ENCODE measurements at regions not wholly inside any gene's neighbourhood (a gene's known extent, or its start where the extent isn't known, plus 50 kb on each side); places are given as distances from the start of the nearest gene placed in this dataset.
"Not testable (repeated sequence)": the region's sequence is repeated elsewhere in the genome, so short reads cannot be mapped to it uniquely, and the experiment has no call there.

- Histone ChIP-seq H3K79me2 (ENCODE audit: insufficient read depth, low read length) (no peaks in the 10 kb centered on the region), H3K14ac (ENCODE audit: insufficient read depth, low read length) (no peak overlapping the region)
- H3K27ac Mint-ChIP-seq, result no peak overlapping the region; a peak in 2 of 7 replicates
Observed at GRCh38 chr20:12849225-12849910, 159.4 kb upstream of the SPTLC3 start.

GRCh38 chr20:12857643-12858042 is 151.1 kb upstream of the SPTLC3 start:
- not testable (repeated sequence) for H2BK5ac ChIP-seq (ENCODE audit: insufficient read length, low read length); H2BK15ac ChIP-seq (ENCODE audit: low read depth, low read length); H3K56ac ChIP-seq (ENCODE audit: insufficient read length, low read depth, low read length); H3K4ac ChIP-seq (ENCODE audit: low read depth, low read length); H3K27ac Mint-ChIP-seq; H3K4me3 Mint-ChIP-seq; H3K9me3 ChIP-seq (ENCODE audit: control insufficient read depth, low read depth, low read length); H3K27me3 ChIP-seq (ENCODE audit: insufficient read depth, low read length); H3K79me1 ChIP-seq (ENCODE audit: insufficient read depth, low read depth, low read length, poor library complexity, severe bottlenecking); H4K5ac ChIP-seq (ENCODE audit: insufficient read length, low read depth, low read length); H3T11ph ChIP-seq (ENCODE audit: low read length); H4K20me1 ChIP-seq (ENCODE audit: control insufficient read depth, insufficient read depth, insufficient read length); H4K91ac ChIP-seq (ENCODE audit: insufficient read length, low read depth, low read length); H3K4me1 ChIP-seq (ENCODE audit: insufficient read depth, low read length); H3K9ac ChIP-seq (ENCODE audit: extremely low read depth, insufficient read length, low read length); H4K8ac ChIP-seq (replicated peaks; ENCODE audit: insufficient read length, low read depth, low read length); H3K14ac ChIP-seq (ENCODE audit: insufficient read depth, low read length); H3K23me2 ChIP-seq (ENCODE audit: insufficient read length, low read depth, low read length, poor library complexity, severe bottlenecking); H2BK120ac ChIP-seq (ENCODE audit: low read depth, low read length, poor library complexity, severe bottlenecking); H2BK20ac ChIP-seq (ENCODE audit: low read depth, low read length, poor library complexity, severe bottlenecking); H3K23ac ChIP-seq (ENCODE audit: insufficient read length, low read depth, low read length); H3K4me2 ChIP-seq (ENCODE audit: insufficient read depth, insufficient read length, low read length); H3K27ac ChIP-seq (ENCODE audit: insufficient read length, low read depth, low read length); H2AFZ ChIP-seq (ENCODE audit: low read length); H2BK12ac ChIP-seq (ENCODE audit: insufficient read length, low read depth, low read length); DNase-seq; H3K4me1 Mint-ChIP-seq; H3K18ac ChIP-seq (ENCODE audit: insufficient read length, low read depth, low read length); H3K79me2 ChIP-seq (ENCODE audit: insufficient read depth, low read length); H2AK5ac ChIP-seq (ENCODE audit: insufficient read length, low read length); H3K27me3 Mint-ChIP-seq (ENCODE audit: low read depth)
- no CpG with 5 or more reads among the region's 9 CpGs for WGBS (ENCODE audit: extremely low coverage, insufficient read length, low lambda C conversion rate)
- Mint-ChIP-seq H3K36me3 (ENCODE audit: insufficient read depth in 1 of 3, low read depth in 3 of 3) (peaks cover 4 to 15% (median 7%) of the 10 kb centered on the region in 3 experiments; a peak in 4 of 7 replicates), H3K9me3 (peaks cover 23 to 25% of the 10 kb centered on the region in 2 experiments; a peak in 4 of 5 replicates)

More at GRCh38 chr20:12849225-12849910, 159.4 kb upstream of the SPTLC3 start:
- no peak overlapping the region for H3T11ph ChIP-seq (ENCODE audit: low read length)
- no peaks in the 10 kb centered on the region for H3K36me3 Mint-ChIP-seq (ENCODE audit: insufficient read depth in 1 of 3, low read depth in 3 of 3)
- no peak overlapping the region for H2BK12ac ChIP-seq (ENCODE audit: insufficient read length, low read depth, low read length)
- no peak for TF ChIP-seq CTCF (conservative IDR thresholded peaks at IDR 0.05)
- no peaks in the 10 kb centered on the region for H3K9me3 Mint-ChIP-seq
- H2BK5ac ChIP-seq (ENCODE audit: insufficient read length, low read length), result no peak overlapping the region
- H3K4me2 ChIP-seq (ENCODE audit: insufficient read depth, insufficient read length, low read length), result no peak overlapping the region
- H3K9me3 ChIP-seq (ENCODE audit: control insufficient read depth, low read depth, low read length), result no peaks in the 10 kb centered on the region
- no peak overlapping the region for H3K4me3 Mint-ChIP-seq
- peaks cover 4 to 6% of the 10 kb centered on the region in 2 experiments for H3K4me1 Mint-ChIP-seq
- H2BK20ac ChIP-seq (ENCODE audit: low read depth, low read length, poor library complexity, severe bottlenecking), result no peak overlapping the region
- H3K18ac ChIP-seq (ENCODE audit: insufficient read length, low read depth, low read length), result no peak overlapping the region
- no peaks in the 10 kb centered on the region for H3K27me3 ChIP-seq (ENCODE audit: insufficient read depth, low read length)
- no peaks in the 10 kb centered on the region for H3K23me2 ChIP-seq (ENCODE audit: insufficient read length, low read depth, low read length, poor library complexity, severe bottlenecking)
- no peaks in the 10 kb centered on the region for H4K20me1 ChIP-seq (ENCODE audit: control insufficient read depth, insufficient read depth, insufficient read length)
- H3K56ac ChIP-seq (ENCODE audit: insufficient read length, low read depth, low read length), result no peak overlapping the region
- no CpG with 5 or more reads among the region's 9 CpGs for WGBS (ENCODE audit: extremely low coverage, insufficient read length, low lambda C conversion rate)
- no peak overlapping the region for H2BK15ac ChIP-seq (ENCODE audit: low read depth, low read length)
- H2AFZ ChIP-seq (ENCODE audit: low read length), result no peak overlapping the region
- no peak overlapping the region for H2BK120ac ChIP-seq (ENCODE audit: low read depth, low read length, poor library complexity, severe bottlenecking)
- no peak overlapping the region for H3K23ac ChIP-seq (ENCODE audit: insufficient read length, low read depth, low read length)
- H4K8ac ChIP-seq (replicated peaks; ENCODE audit: insufficient read length, low read depth, low read length), result no peak overlapping the region
- H4K91ac ChIP-seq (ENCODE audit: insufficient read length, low read depth, low read length), result no peak overlapping the region
- H4K5ac ChIP-seq (ENCODE audit: insufficient read length, low read depth, low read length), result no peak overlapping the region
- H3K9ac ChIP-seq (ENCODE audit: extremely low read depth, insufficient read length, low read length), result no peak overlapping the region
- no peak overlapping the region for H3K27ac ChIP-seq (ENCODE audit: insufficient read length, low read depth, low read length)
- H3K79me1 ChIP-seq (ENCODE audit: insufficient read depth, low read depth, low read length, poor library complexity, severe bottlenecking), result no peaks in the 10 kb centered on the region
- H3K4ac ChIP-seq (ENCODE audit: low read depth, low read length), result no peak overlapping the region
- no peaks in the 10 kb centered on the region for H3K4me1 ChIP-seq (ENCODE audit: insufficient read depth, low read length)
- no peaks in the 10 kb centered on the region for H3K27me3 Mint-ChIP-seq (ENCODE audit: low read depth)
- H2AK5ac ChIP-seq (ENCODE audit: insufficient read length, low read length), result no peak overlapping the region
- no peak for DNase-seq
